ENCODE measurements at regions not wholly inside any gene's neighbourhood (a gene's known extent, or its start where the extent isn't known, plus 50 kb on each side); places are given as distances from the start of the nearest gene placed in this dataset.

DNA sequence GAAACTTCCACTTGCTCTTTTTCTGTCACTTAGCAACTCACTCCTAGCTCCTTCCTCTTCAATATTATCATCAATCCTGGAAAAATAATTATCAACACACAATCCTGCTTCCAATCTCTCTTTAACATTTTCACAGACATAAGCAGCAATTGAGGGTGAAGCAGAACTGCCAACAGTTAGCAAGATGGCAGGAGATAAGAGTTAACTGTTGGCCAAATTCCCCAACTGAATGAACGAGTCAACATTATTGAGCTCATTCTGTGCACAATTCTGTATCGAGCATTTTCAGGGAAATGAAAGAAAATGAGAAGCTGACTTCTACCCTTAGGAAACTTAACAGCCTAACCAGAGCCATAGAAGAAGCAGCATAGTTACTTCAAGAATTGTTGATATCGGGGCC lies 152.0 kb downstream of the KCNA5 start:
- TF ChIP-seq, protein P1, sequence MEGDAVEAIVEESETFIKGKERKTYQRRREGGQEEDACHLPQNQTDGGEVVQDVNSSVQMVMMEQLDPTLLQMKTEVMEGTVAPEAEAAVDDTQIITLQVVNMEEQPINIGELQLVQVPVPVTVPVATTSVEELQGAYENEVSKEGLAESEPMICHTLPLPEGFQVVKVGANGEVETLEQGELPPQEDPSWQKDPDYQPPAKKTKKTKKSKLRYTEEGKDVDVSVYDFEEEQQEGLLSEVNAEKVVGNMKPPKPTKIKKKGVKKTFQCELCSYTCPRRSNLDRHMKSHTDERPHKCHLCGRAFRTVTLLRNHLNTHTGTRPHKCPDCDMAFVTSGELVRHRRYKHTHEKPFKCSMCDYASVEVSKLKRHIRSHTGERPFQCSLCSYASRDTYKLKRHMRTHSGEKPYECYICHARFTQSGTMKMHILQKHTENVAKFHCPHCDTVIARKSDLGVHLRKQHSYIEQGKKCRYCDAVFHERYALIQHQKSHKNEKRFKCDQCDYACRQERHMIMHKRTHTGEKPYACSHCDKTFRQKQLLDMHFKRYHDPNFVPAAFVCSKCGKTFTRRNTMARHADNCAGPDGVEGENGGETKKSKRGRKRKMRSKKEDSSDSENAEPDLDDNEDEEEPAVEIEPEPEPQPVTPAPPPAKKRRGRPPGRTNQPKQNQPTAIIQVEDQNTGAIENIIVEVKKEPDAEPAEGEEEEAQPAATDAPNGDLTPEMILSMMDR (IDR thresholded peaks at IDR 0.05 in 4 of 5, conservative IDR thresholded peaks at IDR 0.05 in 1 of 5) = no peak
- TF ChIP-seq POLR2A (IDR thresholded peaks at IDR 0.05) = no peak

Data from gastrocnemius medialis (tissue), 4 donors.